ENCODE measurements at regions not wholly inside any gene's neighbourhood (a gene's known extent, or its start where the extent isn't known, plus 50 kb on each side); places are given as distances from the start of the nearest gene placed in this dataset.

DNA sequence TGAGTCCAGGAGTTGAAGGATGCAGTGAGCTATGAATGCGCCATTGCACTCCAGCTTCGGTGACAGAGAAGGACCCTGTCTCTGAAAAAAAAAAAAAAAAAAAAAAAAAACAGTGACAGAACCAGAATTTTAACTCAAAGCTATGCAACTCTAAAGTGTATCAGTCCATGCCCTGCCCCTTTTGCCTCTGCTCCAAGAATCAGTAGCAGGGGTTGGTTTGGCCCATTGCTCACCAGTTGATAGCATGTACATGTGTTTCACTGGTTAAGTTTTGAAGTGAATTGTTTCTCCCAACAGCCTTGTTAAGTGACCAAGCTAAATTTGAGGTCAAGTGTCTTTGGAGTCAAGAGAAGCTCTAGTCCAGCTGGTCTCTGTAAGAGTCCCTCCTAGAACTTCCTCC is 245.9 kb downstream of the PLPP3 start:
- TF ChIP-seq, protein P1, sequence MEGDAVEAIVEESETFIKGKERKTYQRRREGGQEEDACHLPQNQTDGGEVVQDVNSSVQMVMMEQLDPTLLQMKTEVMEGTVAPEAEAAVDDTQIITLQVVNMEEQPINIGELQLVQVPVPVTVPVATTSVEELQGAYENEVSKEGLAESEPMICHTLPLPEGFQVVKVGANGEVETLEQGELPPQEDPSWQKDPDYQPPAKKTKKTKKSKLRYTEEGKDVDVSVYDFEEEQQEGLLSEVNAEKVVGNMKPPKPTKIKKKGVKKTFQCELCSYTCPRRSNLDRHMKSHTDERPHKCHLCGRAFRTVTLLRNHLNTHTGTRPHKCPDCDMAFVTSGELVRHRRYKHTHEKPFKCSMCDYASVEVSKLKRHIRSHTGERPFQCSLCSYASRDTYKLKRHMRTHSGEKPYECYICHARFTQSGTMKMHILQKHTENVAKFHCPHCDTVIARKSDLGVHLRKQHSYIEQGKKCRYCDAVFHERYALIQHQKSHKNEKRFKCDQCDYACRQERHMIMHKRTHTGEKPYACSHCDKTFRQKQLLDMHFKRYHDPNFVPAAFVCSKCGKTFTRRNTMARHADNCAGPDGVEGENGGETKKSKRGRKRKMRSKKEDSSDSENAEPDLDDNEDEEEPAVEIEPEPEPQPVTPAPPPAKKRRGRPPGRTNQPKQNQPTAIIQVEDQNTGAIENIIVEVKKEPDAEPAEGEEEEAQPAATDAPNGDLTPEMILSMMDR (conservative IDR thresholded peaks at IDR 0.05) = no peak
- no peak overlapping the region for H3K27ac ChIP-seq

DNA sequence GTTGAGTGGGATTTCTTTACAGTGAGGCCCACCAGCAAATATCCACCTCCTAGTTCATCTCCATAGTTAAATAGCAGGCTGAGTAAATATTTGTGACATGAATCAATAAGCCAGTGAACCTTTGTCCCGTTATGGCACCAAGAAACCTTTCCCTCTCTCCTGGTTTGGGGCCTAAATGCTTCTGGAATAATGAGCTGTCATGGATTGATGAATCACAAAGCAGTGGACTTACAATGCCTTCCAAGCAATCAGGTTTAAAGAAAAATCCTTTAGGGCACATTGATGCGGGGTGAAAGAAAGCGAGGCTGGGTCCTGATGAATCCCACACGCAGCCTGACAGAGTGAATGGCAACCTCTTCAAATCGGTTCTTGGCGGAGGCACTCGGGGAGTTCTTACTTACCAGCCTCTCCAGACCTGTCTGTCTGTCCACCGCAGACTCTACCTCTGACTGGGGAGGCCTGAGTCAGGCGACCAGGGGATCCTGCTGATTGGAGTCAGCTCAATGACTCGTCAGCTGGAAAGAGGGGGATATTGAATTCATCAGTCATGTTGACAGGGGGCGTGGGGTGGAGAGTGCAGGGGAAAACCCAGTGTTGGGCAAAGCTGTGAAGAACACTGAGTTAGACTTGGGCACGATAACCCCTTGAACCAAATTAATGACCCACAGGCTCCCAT is 247.3 kb downstream of the PLPP3 start:
- TF ChIP-seq, protein P1 (conservative IDR thresholded peaks at IDR 0.05) = no peak
- no peak overlapping the region for H3K27ac ChIP-seq

DNA sequence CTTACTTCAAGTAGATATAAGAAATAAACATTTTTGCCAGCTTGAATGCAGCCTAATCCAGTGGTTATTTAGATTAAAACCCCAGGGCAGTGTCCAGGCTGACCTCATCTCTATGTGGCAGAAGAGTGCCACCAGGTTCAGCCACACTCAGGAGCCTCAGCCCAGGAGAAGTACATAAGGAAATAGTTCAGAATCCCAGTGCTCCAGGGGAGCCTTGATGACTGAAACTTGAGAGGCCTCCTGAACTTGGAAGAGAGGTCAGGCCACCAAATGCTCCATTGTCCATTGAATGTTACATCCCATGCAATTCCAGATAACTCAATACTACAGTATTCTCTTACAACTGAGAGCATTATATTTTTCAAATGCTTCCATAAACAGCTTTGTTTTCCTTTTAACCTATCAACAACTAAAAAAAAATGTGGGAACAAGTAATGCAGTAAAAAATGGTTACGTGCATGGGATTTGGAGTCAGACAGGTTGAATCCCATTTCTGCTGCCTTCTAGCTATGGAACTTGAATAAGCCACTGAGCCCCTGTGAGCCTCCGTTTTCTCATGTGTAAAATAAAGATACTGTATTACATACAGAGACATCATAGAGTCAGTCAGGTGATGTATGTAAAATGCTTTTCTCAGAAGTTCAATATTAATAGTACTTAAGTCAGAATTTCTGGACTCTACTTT is 248.0 kb downstream of the PLPP3 start:
- TF ChIP-seq, protein P1 (conservative IDR thresholded peaks at IDR 0.05) = no peak
- no peak overlapping the region for H3K27ac ChIP-seq

DNA sequence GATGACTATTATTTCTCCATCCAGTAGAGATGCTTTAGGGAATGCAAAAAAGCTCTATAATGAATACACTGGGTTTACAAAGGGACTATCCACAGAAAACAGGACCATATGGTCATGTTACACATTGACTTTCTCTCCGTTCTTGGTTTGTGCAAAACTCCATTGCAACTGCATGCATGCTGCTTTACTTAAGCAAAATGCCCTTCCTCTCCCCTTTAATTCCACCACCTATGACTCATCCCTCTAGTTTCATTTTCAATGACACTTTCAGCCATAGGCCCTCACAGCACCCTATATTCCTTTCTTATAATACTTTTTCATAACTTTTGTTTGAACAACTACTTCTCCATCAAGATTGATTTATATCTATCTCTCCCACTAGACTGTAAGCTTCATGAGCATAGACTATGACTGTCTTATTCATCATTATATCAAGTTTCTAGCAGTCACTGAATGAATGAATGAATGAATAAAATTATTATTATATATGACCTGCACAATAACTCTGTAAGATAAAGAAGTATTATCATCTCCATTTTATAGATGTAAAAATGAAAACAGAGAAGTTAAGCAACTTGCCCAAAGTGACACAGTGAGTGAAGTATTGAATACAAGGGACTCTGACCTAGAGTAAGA is 248.9 kb downstream of the PLPP3 start:
- H3K27ac ChIP-seq = no peak overlapping the region
- TF ChIP-seq, protein P1 (conservative IDR thresholded peaks at IDR 0.05) = no peak

DNA sequence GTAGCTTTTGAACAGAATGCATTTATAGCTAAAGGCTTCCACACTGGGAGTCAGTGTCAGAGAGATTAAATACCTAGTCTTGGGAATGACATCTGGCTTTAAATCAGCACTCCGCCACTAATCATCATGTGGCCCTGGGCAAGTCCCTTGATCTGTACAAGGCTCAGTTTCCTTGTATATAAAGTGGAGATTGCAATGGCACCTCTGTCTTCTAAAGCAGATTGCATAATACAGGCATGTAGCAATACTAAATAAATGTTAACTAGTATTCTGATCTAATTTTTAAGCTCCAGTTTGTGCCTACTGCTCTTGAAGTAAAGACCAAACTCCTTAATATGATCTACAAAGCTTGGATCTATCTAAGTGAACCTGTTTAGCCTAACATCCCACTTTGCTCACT is 249.4 kb downstream of the PLPP3 start:
- TF ChIP-seq, protein P1 (conservative IDR thresholded peaks at IDR 0.05) = no peak
- H3K27ac ChIP-seq = no peak overlapping the region

DNA sequence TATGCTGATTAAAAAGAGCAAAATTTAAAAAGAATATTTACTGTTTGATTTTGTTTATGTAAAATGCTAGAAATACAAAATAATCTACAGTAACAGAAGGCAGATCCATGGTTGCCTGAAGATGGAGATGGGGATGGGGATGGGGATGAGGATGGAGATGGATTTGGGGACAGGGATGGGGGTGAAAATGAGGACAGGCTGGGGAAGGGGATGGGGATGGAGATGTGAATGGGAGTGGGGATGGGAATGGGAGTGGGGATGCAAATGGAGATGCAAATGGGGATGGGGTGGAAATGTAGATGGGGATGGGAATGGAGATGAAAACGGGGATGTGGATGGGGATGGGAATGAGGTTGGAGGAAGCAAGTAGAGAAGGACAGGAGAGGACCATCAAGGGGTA is 252.2 kb downstream of the PLPP3 start:
- H3K27ac ChIP-seq = no peak overlapping the region
- TF ChIP-seq, protein P1 (conservative IDR thresholded peaks at IDR 0.05) = no peak

DNA sequence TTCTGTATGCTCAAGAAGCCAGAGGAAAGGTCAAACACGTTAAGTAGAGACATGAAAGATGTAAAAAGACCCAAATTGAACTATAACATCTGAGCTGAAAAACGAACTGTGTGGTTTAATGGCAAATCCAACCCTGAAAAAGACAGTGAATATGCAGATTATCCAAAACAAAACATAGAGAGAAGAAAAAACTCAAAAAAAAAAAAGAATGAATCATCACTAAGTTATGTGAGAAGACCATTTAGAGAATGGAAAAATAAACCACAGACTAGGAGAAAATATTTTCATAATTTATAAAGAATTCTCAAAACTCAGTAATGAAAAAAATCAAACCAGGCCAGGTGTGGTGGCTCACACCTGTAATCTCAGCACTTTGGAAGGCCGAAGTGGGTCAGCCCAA is 253.3 kb downstream of the PLPP3 start:
- no peak overlapping the region for H3K27ac ChIP-seq
- TF ChIP-seq, protein P1 (conservative IDR thresholded peaks at IDR 0.05) = no peak

Data from VCaP (cell line).